IPS-NIHi7 (cell line): ENCODE measurements at regions not wholly inside any gene's neighbourhood (a gene's known extent, or its start where the extent isn't known, plus 50 kb on each side); places are given as distances from the start of the nearest gene placed in this dataset.
"Not testable (repeated sequence)": the region's sequence is repeated elsewhere in the genome, so short reads cannot be mapped to it uniquely, and the experiment has no call there.

ENCODE experiments used
- DNase-seq: peaks from one replicate; pipeline ENCODE4 v3.0.0; 2012; ENCODE audit warnings: mixed read lengths; ENCODE audit errors: extremely low spot score

- no peak for DNase-seq
Observed at GRCh38 chr5:54822324-54822687, 163.1 kb downstream of the ESM1 start.

GRCh38 chr5:54821445-54822323 lies 163.7 kb downstream of the ESM1 start:
- DNase-seq: no peak

GRCh38 chr5:54820346-54821134 lies 164.9 kb downstream of the ESM1 start:
- DNase-seq: no peak

DNA sequence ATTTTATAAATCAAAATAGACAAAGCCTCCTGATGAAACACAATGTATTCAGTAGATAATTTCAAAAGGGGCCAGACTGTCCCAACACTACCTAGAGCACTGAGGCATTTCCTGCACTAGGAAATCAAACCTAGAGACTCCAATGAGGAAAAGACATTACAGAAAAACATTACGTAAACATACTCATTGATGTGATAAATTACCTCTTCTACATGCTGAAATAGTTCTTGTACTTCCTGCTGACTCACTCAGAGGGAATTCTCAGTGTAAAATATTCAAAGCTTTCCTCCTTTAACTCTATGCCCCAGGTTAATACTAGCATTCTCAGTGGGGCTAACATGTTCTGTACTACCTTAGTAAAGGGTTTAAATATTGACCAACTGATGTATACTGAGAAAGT lies 178.0 kb downstream of the ESM1 start:
- DNase-seq: no peak

DNA sequence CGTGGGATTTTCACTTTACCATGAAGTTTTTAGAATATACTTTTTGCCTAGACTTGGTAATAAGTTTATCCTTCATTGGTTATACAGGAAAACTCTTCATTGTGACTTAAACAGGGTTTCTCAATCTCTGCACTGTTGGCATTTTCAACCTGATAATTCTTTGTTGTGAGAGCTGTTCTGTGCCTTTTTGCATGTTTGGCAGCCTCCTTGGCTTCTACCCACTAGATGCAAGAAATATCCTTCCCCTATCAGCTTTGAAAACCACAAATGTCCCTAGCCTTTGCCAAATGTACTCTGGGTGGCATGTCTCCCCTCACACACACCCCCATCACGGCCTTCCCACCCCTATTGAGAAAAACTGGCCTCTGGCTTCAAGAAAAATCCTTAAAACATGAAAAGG lies 180.9 kb downstream of the ESM1 start:
- no peak for DNase-seq

DNA sequence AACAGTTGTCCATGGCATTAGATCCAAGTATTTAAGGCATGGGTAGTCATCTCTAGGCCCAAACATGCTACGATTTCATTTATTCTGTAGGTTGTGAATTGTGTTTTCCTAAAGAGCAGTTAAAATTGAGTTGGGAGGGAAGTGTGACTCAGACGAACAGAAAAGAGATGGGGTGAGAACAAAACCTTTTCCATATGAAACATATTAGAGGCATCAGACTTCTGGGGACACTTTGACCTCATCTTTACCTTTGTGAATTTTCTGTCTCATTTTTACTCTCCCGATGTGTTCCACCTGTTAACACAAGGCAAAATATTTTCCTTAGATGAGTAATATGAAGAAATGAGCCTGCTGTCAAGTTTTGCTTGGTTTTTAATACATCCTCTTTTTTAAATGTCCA lies 181.3 kb downstream of the ESM1 start:
- no peak for DNase-seq

GRCh38 chr5:54803471-54804011 lies 181.9 kb downstream of the ESM1 start:
- no peak for DNase-seq

- no peak for DNase-seq
Observed at GRCh38 chr5:54799645-54800044, 185.7 kb downstream of the ESM1 start.

- no peak for DNase-seq
Observed at GRCh38 chr5:54795777-54796176, 189.6 kb downstream of the ESM1 start.

- DNase-seq: no peak
Observed at GRCh38 chr5:54795284-54795683, 190.1 kb downstream of the ESM1 start.

- no peak for DNase-seq
Observed at GRCh38 chr5:54794135-54794975, 191.0 kb downstream of the ESM1 start.

DNA sequence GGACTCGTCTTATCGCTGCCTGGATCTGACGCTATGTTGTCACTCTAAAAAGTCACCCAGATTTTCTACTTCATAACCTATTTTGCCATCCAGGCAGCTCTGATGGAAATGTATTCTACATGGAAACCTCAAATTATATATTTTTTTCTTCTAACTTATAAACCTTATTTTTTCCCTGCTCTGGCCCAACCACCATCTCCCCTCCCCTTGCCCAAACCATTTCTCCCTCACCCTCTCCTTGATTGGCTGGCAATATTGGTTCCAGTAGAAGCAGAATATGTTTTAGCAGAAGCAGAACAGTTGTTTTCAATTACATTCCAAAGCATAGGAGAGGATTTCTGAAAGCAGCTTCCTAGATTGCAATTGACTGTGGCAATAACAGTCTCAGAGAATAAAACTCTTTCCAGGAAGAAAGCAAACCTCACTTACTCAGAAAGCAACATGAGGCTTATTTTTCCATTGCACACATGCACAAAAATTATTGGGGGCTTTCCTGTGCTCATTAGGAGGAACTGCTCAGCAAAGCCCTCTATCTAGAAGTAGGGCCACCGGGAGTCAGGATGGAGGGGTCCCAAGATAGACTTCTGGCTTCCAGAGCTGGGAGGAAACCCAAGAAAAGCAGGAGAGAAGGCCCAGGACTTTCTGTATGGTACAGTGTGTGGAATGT lies 191.8 kb downstream of the ESM1 start:
- DNase-seq: no peak

- no peak for DNase-seq
Observed at GRCh38 chr5:54792611-54793404, 192.6 kb downstream of the ESM1 start.

DNA sequence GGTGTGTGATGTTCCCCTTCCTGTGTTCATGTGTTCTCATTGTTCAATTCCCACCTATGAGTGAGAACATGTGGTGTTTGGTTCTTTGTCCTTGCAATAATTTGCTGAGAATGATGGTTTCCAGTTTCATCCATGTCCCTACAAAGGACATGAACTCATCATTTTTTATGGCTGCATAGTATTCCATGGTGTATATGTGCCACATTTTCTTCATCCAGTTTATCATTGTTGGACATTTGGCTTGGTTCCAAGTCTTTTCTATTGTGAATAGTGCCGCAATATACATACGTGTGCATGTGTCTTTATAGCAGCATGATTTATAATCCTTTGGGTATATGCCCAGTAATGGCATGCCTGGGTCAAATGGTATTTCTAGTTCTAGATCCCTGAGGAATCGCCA lies 197.5 kb downstream of the ESM1 start:
- DNase-seq: not testable (repeated sequence)

DNA sequence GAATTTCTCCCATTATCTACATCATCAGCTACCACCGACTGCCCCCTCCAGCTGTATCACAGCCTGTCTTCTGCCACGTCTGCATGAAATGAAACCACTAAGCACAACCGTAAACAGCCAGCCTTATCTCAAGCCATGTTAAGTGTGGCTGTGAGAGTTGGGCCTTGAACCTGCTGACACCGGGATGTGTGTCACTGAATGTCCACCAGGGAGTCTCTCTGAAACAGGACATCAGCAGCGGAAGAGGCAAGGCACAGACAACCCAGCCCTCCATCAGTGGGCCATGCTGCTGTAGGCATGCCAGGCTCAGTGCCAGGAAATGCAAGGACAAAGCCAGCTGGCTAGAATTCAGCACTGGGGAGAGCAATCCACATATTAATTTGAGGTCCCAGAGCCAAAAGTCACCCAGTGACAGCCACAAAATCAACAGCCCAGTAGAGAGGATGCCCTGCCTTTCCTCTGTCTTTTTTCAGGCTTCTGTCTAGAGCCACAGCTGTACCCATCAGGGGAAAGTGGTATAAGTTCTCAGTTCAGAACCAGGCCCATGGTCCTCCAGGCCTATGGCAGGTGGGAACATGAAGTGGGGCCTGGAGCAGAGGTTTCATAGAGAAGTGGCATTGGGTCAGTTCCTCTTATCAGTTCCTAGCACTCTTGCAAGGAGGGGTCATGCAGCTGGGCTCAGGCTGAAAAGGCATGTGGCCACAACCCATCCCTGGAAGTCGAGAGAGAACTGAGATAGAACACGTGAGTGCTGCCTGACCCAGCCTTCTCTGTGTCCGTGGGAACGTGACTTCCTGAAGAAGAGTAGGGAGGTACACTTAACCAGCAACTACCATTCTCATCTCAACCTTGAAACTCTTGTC lies 199.4 kb downstream of the ESM1 start:
- no peak for DNase-seq

- DNase-seq: no peak
Observed at GRCh38 chr5:54778783-54779182, 206.6 kb downstream of the ESM1 start.

DNA sequence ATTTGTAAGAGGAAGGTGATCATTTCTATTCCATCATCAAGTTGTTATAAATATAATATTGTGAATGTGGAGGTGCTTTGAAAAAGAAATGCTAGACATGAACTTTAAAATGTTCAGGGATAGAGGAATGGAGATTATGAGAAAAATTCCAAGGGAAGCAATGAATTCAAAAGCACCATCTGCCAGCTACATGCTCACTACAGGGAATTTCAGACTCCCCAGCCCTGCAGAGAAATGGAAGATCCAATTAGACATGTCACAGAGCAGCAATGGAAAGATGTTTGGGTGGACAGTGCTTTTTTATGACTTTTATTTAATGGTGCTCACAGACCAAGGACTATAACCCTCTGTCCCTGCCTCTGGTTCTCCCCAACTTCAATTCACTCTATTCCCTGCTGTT lies 209.7 kb downstream of the ESM1 start:
- no peak for DNase-seq

GRCh38 chr5:54774281-54775170 lies 210.9 kb downstream of the ESM1 start:
- no peak for DNase-seq

DNA sequence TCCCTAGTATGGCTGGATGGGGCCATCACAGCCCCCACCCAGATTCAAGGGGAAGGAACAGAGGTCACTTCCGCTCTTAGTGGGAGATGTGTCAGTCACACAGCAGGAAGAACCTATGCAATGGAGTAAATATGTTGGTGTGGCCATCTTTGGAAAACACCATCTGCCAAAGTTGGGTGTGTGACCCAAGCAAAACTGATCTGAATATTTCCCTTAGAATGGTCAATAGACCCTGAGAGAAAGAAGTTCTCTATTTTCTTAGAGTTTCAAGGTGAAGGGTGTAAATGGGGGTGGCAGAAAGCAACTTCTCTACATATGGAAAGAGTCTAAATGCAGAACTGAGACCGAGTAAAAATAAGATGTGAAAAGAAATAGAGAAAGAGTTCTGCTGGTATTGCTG lies 212.7 kb downstream of the ESM1 start:
- no peak for DNase-seq
